Glutamatergic neuron (in vitro differentiated cells): ENCODE measurements at regions not wholly inside any gene's neighbourhood (a gene's known extent, or its start where the extent isn't known, plus 50 kb on each side); places are given as distances from the start of the nearest gene placed in this dataset.

Source experiments
- DNase-seq: peaks from one replicate; pipeline ENCODE4 v3.0.0; 2022
- H3K27ac Mint-ChIP-seq: one replicate; pipeline ENCODE4 v1.8.0; 2020; ENCODE audit warnings: mild to moderate bottlenecking, mixed read lengths, inconsistent platforms; ENCODE audit not compliant: unreplicated experiment
- H3K27me3 Mint-ChIP-seq: one replicate; pipeline ENCODE4 v1.8.0; 2020; ENCODE audit warnings: mild to moderate bottlenecking, moderate library complexity, mixed read lengths, inconsistent platforms; ENCODE audit not compliant: unreplicated experiment
- H3K36me3 Mint-ChIP-seq: one replicate; pipeline ENCODE4 v1.8.0; 2020; ENCODE audit warnings: mild to moderate bottlenecking, mixed read lengths, inconsistent platforms; ENCODE audit not compliant: unreplicated experiment
- H3K4me1 Mint-ChIP-seq: one replicate; pipeline ENCODE4 v1.8.0; 2020; ENCODE audit warnings: mild to moderate bottlenecking, low read depth, mixed read lengths, inconsistent platforms; ENCODE audit not compliant: unreplicated experiment
- H3K4me3 Mint-ChIP-seq: one replicate; pipeline ENCODE4 v1.8.0; 2020; ENCODE audit warnings: mild to moderate bottlenecking, mixed read lengths, inconsistent platforms; ENCODE audit not compliant: unreplicated experiment
- H3K9me3 Mint-ChIP-seq: one replicate; pipeline ENCODE4 v1.8.0; 2020; ENCODE audit warnings: mild to moderate bottlenecking, moderate library complexity, mixed read lengths, inconsistent platforms; ENCODE audit not compliant: unreplicated experiment
- CTCF ChIP-seq: fragments of 200-600 bp; sonication (generic); IDR thresholded peaks from one replicate; pipeline ENCODE4 v1.5.0; 2021; ENCODE audit not compliant: partially characterized antibody, unreplicated experiment

DNA sequence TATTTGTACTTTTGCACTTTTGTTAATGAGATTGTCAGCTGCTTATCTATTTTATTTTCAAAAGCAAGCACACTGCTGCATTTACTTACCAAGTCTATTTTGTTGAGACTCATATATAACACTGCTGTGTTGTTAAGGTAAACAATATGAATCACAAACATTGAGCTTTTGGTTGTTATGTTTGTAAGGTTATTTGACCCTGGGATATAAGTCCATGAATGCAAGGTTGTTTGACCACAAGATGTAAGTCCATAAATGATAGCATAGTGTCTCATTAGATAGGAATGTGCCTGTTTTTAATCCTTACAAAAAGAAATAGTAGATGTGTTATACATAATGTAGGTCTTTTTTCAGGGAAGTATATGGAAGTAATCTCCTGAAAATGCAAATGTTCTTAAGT is 845.9 kb downstream of the CDH9 start:
- H3K4me3 Mint-ChIP-seq = no peak overlapping the region
- no peak overlapping the region for H3K27ac Mint-ChIP-seq
- DNase-seq = no peak
- H3K9me3 Mint-ChIP-seq = no peaks in the 10 kb centered on the region
- H3K36me3 Mint-ChIP-seq = no peaks in the 10 kb centered on the region
- TF ChIP-seq CTCF = no peak
- H3K27me3 Mint-ChIP-seq = no peaks in the 10 kb centered on the region
- no peaks in the 10 kb centered on the region for H3K4me1 Mint-ChIP-seq

- no peak for TF ChIP-seq CTCF
- H3K27ac Mint-ChIP-seq = no peak overlapping the region
- no peaks in the 10 kb centered on the region for H3K9me3 Mint-ChIP-seq
- H3K4me1 Mint-ChIP-seq = no peaks in the 10 kb centered on the region
- H3K36me3 Mint-ChIP-seq = peaks cover 1% of the 10 kb centered on the region
- no peak overlapping the region for H3K4me3 Mint-ChIP-seq
- no peaks in the 10 kb centered on the region for H3K27me3 Mint-ChIP-seq
- DNase-seq = no peak
These were observed 856.8 kb downstream of the CDH9 start for GRCh38 chr5:26181582-26181981.

DNA sequence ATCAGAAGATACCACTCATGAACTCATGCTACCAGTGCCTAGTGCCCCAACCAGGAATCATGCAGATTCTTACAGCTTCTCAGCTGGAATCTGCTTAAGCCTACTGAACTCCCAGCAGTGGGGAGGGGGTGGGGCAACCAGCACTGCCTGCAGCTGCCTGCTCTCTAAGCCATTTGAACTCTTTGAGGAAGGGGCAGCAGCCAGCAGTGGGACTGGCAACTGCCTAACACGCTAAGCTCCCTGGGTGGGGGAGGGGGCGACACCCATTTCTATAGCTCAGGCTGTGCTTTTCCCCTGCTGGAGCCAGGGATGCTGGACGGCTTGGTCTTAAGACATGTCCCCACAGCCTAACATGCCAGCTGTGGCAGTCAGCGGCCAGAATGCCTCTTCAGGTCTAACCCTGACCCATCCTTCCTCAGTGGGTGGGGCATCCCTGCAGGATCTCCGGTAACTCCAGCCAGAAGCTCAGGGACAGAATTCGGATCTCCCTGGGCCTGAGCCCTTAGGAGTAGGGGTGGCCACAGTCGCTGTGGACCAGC is 889.7 kb downstream of the CDH9 start:
- no peaks in the 10 kb centered on the region for H3K27me3 Mint-ChIP-seq
- no peaks in the 10 kb centered on the region for H3K4me1 Mint-ChIP-seq
- peak; percentile 24 for DNase-seq
- H3K9me3 Mint-ChIP-seq = no peaks in the 10 kb centered on the region
- no peak overlapping the region for H3K4me3 Mint-ChIP-seq
- no peak for TF ChIP-seq CTCF
- H3K36me3 Mint-ChIP-seq = peaks cover 6% of the 10 kb centered on the region
- H3K27ac Mint-ChIP-seq = no peak overlapping the region

DNA sequence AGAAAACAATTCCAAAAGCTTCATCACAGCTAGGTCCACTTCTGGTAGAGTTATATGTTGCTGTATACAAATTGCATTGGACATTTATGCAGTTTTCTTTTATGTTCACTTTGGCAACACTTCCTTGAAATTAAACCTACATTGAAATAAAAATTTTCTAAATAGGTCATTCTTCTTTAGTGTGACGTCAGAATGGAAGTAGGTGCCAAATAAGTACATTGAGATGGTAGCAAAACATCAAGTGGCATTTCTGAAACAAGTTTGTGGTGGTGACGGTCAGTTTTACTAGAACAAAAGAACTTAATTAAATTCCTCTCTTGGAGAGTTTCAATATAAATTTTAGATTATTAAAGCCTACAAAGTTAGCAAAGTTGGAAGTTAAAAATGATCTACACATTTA is 895.1 kb downstream of the CDH9 start:
- H3K36me3 Mint-ChIP-seq = no peaks in the 10 kb centered on the region
- no peak overlapping the region for H3K4me3 Mint-ChIP-seq
- no peak for TF ChIP-seq CTCF
- DNase-seq = no peak
- no peaks in the 10 kb centered on the region for H3K27me3 Mint-ChIP-seq
- H3K27ac Mint-ChIP-seq = no peak overlapping the region
- H3K4me1 Mint-ChIP-seq = no peaks in the 10 kb centered on the region
- H3K9me3 Mint-ChIP-seq = no peaks in the 10 kb centered on the region

DNA sequence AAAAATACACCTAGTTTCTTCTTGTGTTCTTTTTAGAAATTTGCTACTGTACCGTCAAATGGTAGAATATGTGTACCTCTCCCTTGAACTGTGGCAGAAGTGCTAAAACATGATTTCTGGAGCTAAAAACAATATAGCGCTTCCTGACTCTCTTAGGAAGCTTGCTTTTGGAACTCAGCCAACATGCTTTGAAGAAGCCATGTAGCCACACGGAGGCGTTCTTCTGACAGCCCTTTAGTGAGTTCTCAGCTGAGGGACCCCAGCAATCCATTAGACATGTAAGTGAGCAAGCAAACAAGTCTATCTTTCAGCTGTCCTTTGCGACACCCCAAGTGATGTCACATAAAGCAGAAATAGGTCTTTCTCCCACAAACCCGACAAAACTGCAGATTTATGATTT is 917.0 kb downstream of the CDH9 start:
- no peak for DNase-seq
- H3K4me3 Mint-ChIP-seq = no peak overlapping the region
- no peak for TF ChIP-seq CTCF
- H3K9me3 Mint-ChIP-seq = no peaks in the 10 kb centered on the region
- no peaks in the 10 kb centered on the region for H3K36me3 Mint-ChIP-seq
- no peaks in the 10 kb centered on the region for H3K4me1 Mint-ChIP-seq
- no peak overlapping the region for H3K27ac Mint-ChIP-seq
- no peaks in the 10 kb centered on the region for H3K27me3 Mint-ChIP-seq
